AG04449 (cell line): ENCODE measurements at regions not wholly inside any gene's neighbourhood (a gene's known extent, or its start where the extent isn't known, plus 50 kb on each side); places are given as distances from the start of the nearest gene placed in this dataset.
"Not testable (repeated sequence)": the region's sequence is repeated elsewhere in the genome, so short reads cannot be mapped to it uniquely, and the experiment has no call there.

Experiments
- CTCF ChIA-PET: fragments of 350-600 bp; formaldehyde crosslinking; extraction: SDS; loops from one replicate; lab custom pipeline; 2021; ENCODE audit warnings: antibody characterized with exemption; lab: Yijun Ruan, JAX
- POLR2A ChIA-PET: fragments of 400-600, 350-600 bp; formaldehyde crosslinking; extraction: SDS; loops from one replicate; lab custom pipeline; 2020; ENCODE audit warnings: antibody characterized with exemption, inconsistent platforms; lab: Yijun Ruan, JAX
- DNase-seq: peaks from one replicate; pipeline ENCODE4 v3.0.0-alpha.2; 2010; ENCODE audit warnings: low read depth, low spot score
- H3K4me3 ChIP-seq: 2 replicates; pipeline ENCODE4 v1.5.1; 2011; ENCODE audit warnings: low read depth, mild to moderate bottlenecking, control low read depth, low read length
- TF ChIP-seq, protein P1 (sequence below): IDR thresholded peaks from one replicate; pipeline ENCODE4 v1.5.1; 2011; ENCODE audit warnings: mild to moderate bottlenecking, moderate library complexity, low read length, control low read depth, inconsistent platforms; ENCODE audit not compliant: insufficient read depth; ENCODE audit errors: missing control alignments

GRCh38 chr18:35876243-35876642 lies 96.2 kb upstream of the RMP24 start:
- no peak overlapping the region for H3K4me3 ChIP-seq
- ChIA-PET POLR2A (no interaction called here), CTCF (no interaction called here)
- no peak for DNase-seq
- TF ChIP-seq, protein P1, sequence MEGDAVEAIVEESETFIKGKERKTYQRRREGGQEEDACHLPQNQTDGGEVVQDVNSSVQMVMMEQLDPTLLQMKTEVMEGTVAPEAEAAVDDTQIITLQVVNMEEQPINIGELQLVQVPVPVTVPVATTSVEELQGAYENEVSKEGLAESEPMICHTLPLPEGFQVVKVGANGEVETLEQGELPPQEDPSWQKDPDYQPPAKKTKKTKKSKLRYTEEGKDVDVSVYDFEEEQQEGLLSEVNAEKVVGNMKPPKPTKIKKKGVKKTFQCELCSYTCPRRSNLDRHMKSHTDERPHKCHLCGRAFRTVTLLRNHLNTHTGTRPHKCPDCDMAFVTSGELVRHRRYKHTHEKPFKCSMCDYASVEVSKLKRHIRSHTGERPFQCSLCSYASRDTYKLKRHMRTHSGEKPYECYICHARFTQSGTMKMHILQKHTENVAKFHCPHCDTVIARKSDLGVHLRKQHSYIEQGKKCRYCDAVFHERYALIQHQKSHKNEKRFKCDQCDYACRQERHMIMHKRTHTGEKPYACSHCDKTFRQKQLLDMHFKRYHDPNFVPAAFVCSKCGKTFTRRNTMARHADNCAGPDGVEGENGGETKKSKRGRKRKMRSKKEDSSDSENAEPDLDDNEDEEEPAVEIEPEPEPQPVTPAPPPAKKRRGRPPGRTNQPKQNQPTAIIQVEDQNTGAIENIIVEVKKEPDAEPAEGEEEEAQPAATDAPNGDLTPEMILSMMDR: no peak

DNA sequence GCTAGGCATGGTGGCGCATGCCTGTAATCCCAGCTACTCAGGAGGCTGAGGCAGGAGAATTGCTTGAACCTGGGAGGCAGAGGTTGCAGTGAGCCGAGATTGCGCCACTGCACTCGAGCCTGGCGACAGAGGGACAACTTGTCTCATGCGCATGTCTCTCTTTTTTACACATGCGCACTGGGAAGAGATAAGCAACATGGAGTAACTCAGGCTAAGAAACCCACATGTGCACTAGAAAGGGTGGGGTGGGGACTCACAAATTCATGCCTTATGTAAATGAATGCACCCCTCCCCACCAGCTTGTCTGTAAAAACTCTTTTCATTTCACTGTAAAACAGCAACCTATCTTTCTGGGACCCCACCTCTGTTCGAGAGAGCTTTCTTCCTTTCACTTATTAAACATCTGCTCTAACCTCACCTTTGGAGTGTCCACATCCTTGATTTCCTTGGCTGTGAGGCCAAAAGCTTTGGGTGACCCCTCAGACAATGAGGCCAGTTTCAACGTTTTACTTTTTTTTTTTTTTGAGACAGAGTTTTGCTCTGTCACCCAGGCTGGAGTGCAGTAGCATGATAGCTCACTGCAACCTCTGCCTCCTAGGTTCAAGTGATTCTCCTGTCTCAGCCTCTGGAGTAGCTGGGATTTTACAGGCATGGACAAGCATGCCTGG lies 91.6 kb upstream of the RMP24 start:
- no peak for DNase-seq
- ChIA-PET CTCF (interaction anchor here (1.1 kb wide), 1 partner anchor 43 kb away, joined by 3 read pairs; no protein-coding TSS in a partner anchor), POLR2A (no interaction called here)
- TF ChIP-seq, protein P1: no peak
- no peak overlapping the region for H3K4me3 ChIP-seq

GRCh38 chr18:35888329-35888728 lies 84.2 kb upstream of the RMP24 start:
- TF ChIP-seq, protein P1: no peak
- DNase-seq: no peak
- no peak overlapping the region for H3K4me3 ChIP-seq
- CTCF ChIA-PET: interaction anchor here (1.1 kb wide), 1 partner anchor 62 kb away, joined by 3 read pairs; no protein-coding TSS in a partner anchor
- POLR2A ChIA-PET: no interaction called here

DNA sequence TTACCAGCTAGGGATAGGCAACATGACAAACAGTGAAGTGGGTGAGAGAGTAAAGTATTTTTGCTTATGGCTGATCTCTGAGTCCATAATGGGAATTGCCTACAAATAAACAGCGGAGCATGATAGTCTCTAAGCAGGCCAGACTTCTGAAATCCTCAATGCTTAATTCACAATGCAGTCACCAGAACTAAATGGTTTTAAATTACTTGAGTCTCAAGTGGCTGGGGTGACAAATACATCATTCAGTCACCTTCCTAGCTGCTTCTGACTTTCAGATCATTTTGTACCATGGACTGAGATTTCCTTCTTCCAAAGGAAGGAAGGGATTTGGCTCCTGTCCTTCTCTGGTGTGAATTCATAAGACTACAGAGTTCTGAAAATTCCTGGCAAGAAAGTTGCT lies 82.8 kb upstream of the RMP24 start:
- ChIA-PET POLR2A (no interaction called here), CTCF (no interaction called here)
- no peak for DNase-seq
- H3K4me3 ChIP-seq: no peak overlapping the region
- TF ChIP-seq, protein P1: no peak

DNA sequence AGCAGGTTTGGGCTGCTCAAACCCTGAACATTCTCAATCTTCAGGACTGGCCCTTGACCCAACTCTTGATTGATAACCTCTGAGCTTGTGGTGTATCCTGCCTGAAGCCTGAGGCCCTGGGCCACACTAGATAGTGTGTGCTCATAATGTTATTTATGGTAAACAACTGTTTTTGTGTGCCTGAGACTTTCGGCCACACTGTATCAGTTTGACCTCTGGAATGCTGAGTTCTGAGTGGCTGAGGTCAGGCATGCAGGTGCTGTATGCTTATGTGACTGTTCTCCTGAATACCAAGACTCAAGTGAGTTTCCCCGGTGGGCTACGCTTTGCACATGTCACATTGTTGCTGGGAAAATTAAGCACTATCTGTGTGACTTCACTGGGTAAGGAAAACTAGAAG lies 82.2 kb upstream of the RMP24 start:
- ChIA-PET CTCF (no interaction called here), POLR2A (no interaction called here)
- TF ChIP-seq, protein P1: no peak
- no peak overlapping the region for H3K4me3 ChIP-seq
- DNase-seq: no peak

DNA sequence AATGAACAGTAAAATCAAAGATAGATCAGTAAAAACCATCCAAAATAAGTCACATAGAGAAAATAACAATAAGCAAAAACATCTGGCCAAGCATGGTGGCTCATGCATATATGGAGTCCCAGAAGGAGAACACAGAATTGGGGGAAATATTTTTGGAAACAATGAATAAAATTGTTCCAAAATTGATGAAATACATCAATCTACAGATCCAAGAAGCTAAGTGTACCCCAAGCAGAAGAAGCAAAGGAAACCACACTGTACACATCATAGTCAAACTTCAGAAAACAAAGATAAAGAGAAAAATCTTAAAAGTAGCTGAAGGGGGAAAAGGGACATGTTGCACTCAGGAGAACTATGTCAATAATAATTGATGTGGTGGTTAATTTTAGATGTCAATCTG lies 80.4 kb upstream of the RMP24 start:
- POLR2A ChIA-PET: no interaction called here
- no peak overlapping the region for H3K4me3 ChIP-seq
- TF ChIP-seq, protein P1: no peak
- CTCF ChIA-PET: interaction anchor here (0.5 to 0.9 kb wide), 2 partner anchors 59 to 606 kb away, joined by 3 read pairs; no protein-coding TSS in a partner anchor
- no peak for DNase-seq

DNA sequence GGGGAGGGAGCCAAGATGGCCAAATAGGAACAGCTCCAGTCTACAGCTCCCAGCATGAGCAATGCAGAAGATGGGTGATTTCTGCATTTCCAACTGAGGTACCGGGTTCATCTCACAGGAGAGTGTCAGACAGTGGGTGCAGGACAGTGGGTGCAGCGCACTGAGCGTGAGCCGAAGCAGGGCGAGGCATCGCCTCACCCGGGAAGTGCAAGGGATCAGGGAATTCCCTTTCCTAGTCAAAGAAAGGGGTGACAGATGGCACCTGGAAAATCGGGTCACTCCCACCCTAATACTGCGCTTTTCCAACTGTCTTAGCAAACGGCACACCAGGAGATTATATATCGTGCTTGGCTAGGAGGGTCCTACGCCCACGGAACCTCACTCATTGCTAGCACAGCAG lies 75.0 kb upstream of the RMP24 start:
- H3K4me3 ChIP-seq, POLR2A ChIA-PET, DNase-seq, CTCF ChIA-PET: not testable (repeated sequence)
